DMS79 treated with DMSO at 0.1 percent for 48 hours (cell line): ENCODE measurements at regions not wholly inside any gene's neighbourhood (a gene's known extent, or its start where the extent isn't known, plus 50 kb on each side); places are given as distances from the start of the nearest gene placed in this dataset.
"Not testable (repeated sequence)": the region's sequence is repeated elsewhere in the genome, so short reads cannot be mapped to it uniquely, and the experiment has no call there.

Source experiments
- DNase-seq: peaks from one replicate; lab custom pipeline; 2025; lab: John Stamatoyannopoulos, UW

GRCh38 chr2:34547340-34547739 is 948.2 kb upstream of the FAM98A start:
- no peak for DNase-seq

- DNase-seq: no peak
These were observed 946.5 kb upstream of the FAM98A start for GRCh38 chr2:34545486-34546136.

GRCh38 chr2:34534761-34535160 is 935.7 kb upstream of the FAM98A start:
- DNase-seq: no peak

- DNase-seq: no peak
These were observed 935.2 kb upstream of the FAM98A start for GRCh38 chr2:34534341-34534740.

- DNase-seq: no peak
These were observed 934.6 kb upstream of the FAM98A start for GRCh38 chr2:34533585-34534183.

- DNase-seq: no peak
These were observed 930.9 kb upstream of the FAM98A start for GRCh38 chr2:34529965-34530364.

GRCh38 chr2:34523958-34524514 is 924.9 kb upstream of the FAM98A start:
- no peak for DNase-seq

GRCh38 chr2:34519659-34520058 is 920.6 kb upstream of the FAM98A start:
- no peak for DNase-seq

- DNase-seq: no peak
These were observed 899.5 kb upstream of the FAM98A start for GRCh38 chr2:34498561-34498960.

- DNase-seq: not testable (repeated sequence)
These were observed 895.1 kb upstream of the FAM98A start for GRCh38 chr2:34494192-34494591.

GRCh38 chr2:34492561-34493455 is 893.7 kb upstream of the FAM98A start:
- DNase-seq: no peak

- no peak for DNase-seq
These were observed 887.9 kb upstream of the FAM98A start for GRCh38 chr2:34486965-34487364.

GRCh38 chr2:34481542-34481941 is 882.4 kb upstream of the FAM98A start:
- no peak for DNase-seq

- no peak for DNase-seq
These were observed 881.3 kb upstream of the FAM98A start for GRCh38 chr2:34480366-34480765.

GRCh38 chr2:34475156-34475555 is 876.1 kb upstream of the FAM98A start:
- DNase-seq: no peak

- DNase-seq: no peak
These were observed 875.5 kb upstream of the FAM98A start for GRCh38 chr2:34474646-34475045.

GRCh38 chr2:34447097-34447496 is 848.0 kb upstream of the FAM98A start:
- DNase-seq: no peak

GRCh38 chr2:34423301-34423700 is 824.2 kb upstream of the FAM98A start:
- no peak for DNase-seq

GRCh38 chr2:34419856-34420255 is 820.8 kb upstream of the FAM98A start:
- no peak for DNase-seq

GRCh38 chr2:34416856-34417255 is 817.8 kb upstream of the FAM98A start:
- DNase-seq: no peak

GRCh38 chr2:34414856-34415255 is 815.8 kb upstream of the FAM98A start:
- DNase-seq: no peak

- no peak for DNase-seq
These were observed 809.0 kb upstream of the FAM98A start for GRCh38 chr2:34408100-34408499.

GRCh38 chr2:34403512-34403911 is 804.4 kb upstream of the FAM98A start:
- DNase-seq: no peak
